ENCODE measurements at regions not wholly inside any gene's neighbourhood (a gene's known extent, or its start where the extent isn't known, plus 50 kb on each side); places are given as distances from the start of the nearest gene placed in this dataset.

DNA sequence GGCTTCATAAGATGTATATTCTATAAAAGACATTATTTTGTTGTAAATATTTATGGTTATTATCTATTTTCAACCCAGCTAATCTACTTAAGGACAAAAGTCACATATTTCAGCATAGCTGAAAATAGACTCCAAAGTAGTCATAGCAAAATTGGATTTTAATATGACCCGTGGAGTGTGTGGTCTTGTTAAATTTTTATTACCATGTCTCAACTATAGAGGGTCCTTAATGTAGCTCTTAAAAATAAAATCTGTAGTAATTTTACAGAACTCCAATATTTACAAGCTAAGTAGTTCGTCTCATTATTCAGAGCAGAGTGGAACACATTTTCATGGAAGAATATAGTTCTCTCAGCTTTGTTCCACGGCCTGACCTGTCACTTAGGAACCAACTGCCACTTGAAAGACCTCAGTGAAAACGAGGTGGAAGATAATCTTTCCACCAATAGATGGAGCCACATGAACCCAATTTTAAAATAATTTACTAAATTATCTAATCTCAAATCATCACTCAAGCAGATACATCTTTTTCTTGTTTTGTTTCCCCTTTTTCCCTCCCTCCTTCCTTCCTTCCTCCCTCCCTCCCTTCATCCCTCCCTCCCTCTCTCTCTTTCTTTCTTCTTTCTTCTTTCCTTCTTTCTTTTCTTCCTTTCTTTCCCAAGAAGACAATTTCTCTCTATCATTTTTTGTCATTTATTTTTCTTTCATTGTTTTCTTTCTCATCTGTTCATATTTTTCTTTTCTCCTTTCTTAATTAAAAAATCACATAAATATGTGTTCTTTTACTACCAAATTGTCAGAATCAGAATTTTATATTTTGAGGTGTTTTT lies 97.2 kb downstream of the CLDN1 start:
- no peak for DNase-seq (ENCODE audit: extremely low read depth in 1 of 4, low spot score in 3 of 4)

More for the DNA sequence above, 97.2 kb downstream of the CLDN1 start:
- in situ Hi-C loops (cut with MboI) = no loop called here
- POLR2A ChIA-PET = no interaction called here
- Histone ChIP-seq H3K9ac (ENCODE audit: insufficient read depth in 1 of 2, low read depth in 2 of 2, low read length in 2 of 2) (no peak overlapping the region), H4K20me1 (replicated peaks; ENCODE audit: control insufficient read depth, insufficient read depth, low read length) (no peaks in the 10 kb centered on the region), H2AFZ (ENCODE audit: low read depth, low read length) (no peak overlapping the region), H3K27ac (ENCODE audit: extremely low read depth, low read depth, low read length) (no peak overlapping the region), H3K79me2 (ENCODE audit: control insufficient read depth, insufficient read depth, low read length) (no peaks in the 10 kb centered on the region), H3K4me2 (ENCODE audit: insufficient read depth, low read length) (no peak overlapping the region), H3K9me3 (replicated peaks; ENCODE audit: control insufficient read depth, insufficient read depth, low read depth, low read length) (no peaks in the 10 kb centered on the region), H3K36me3 (ENCODE audit: control insufficient read depth, insufficient read depth, low read length) (no peaks in the 10 kb centered on the region), H3K27me3 (ENCODE audit: control insufficient read depth in 2 of 2, insufficient read depth in 2 of 2, low read length in 2 of 2) (no peaks in the 10 kb centered on the region), H3K4me1 (replicated peaks in 1 of 2; ENCODE audit: control insufficient read depth in 2 of 2, insufficient read depth in 2 of 2, low read length in 2 of 2) (no peaks in the 10 kb centered on the region), H3K9me1 (ENCODE audit: control insufficient read depth, insufficient read depth, low read length) (no peaks in the 10 kb centered on the region), H3K4me3 (no peak overlapping the region)
- no peak for FAIRE-seq
- CTCF ChIA-PET (ENCODE audit: low intra/inter-chr PET ratio) = no interaction called here
- ATAC-seq = no peak
- intact Hi-C loops (cut with micrococcal nuclease) = no loop called here
- no TSS peak for BruUV-seq (replicated peaks)
- TF ChIP-seq GABPB1 (CRISPR knock-in tag; IDR thresholded peaks at IDR 0.05) (no peak), MYC (IDR thresholded peaks at IDR 0.05; ENCODE audit: low read depth, low read length) (no peak), MYC (CRISPR knock-in tag; IDR thresholded peaks at IDR 0.05; ENCODE audit: borderline replicate concordance, low read depth) (no peak)
- TF ChIP-seq, protein P1, sequence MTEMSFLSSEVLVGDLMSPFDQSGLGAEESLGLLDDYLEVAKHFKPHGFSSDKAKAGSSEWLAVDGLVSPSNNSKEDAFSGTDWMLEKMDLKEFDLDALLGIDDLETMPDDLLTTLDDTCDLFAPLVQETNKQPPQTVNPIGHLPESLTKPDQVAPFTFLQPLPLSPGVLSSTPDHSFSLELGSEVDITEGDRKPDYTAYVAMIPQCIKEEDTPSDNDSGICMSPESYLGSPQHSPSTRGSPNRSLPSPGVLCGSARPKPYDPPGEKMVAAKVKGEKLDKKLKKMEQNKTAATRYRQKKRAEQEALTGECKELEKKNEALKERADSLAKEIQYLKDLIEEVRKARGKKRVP (CRISPR knock-in tag; IDR thresholded peaks at IDR 0.05) = no peak
- TF ChIP-seq, protein P2, sequence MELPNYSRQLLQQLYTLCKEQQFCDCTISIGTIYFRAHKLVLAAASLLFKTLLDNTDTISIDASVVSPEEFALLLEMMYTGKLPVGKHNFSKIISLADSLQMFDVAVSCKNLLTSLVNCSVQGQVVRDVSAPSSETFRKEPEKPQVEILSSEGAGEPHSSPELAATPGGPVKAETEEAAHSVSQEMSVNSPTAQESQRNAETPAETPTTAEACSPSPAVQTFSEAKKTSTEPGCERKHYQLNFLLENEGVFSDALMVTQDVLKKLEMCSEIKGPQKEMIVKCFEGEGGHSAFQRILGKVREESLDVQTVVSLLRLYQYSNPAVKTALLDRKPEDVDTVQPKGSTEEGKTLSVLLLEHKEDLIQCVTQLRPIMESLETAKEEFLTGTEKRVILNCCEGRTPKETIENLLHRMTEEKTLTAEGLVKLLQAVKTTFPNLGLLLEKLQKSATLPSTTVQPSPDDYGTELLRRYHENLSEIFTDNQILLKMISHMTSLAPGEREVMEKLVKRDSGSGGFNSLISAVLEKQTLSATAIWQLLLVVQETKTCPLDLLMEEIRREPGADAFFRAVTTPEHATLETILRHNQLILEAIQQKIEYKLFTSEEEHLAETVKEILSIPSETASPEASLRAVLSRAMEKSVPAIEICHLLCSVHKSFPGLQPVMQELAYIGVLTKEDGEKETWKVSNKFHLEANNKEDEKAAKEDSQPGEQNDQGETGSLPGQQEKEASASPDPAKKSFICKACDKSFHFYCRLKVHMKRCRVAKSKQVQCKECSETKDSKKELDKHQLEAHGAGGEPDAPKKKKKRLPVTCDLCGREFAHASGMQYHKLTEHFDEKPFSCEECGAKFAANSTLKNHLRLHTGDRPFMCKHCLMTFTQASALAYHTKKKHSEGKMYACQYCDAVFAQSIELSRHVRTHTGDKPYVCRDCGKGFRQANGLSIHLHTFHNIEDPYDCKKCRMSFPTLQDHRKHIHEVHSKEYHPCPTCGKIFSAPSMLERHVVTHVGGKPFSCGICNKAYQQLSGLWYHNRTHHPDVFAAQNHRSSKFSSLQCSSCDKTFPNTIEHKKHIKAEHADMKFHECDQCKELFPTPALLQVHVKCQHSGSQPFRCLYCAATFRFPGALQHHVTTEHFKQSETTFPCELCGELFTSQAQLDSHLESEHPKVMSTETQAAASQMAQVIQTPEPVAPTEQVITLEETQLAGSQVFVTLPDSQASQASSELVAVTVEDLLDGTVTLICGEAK (IDR thresholded peaks at IDR 0.05) = no peak
- TF ChIP-seq, protein P2 (CRISPR knock-in tag; IDR thresholded peaks at IDR 0.05) = no peak
- TF ChIP-seq, protein P3, sequence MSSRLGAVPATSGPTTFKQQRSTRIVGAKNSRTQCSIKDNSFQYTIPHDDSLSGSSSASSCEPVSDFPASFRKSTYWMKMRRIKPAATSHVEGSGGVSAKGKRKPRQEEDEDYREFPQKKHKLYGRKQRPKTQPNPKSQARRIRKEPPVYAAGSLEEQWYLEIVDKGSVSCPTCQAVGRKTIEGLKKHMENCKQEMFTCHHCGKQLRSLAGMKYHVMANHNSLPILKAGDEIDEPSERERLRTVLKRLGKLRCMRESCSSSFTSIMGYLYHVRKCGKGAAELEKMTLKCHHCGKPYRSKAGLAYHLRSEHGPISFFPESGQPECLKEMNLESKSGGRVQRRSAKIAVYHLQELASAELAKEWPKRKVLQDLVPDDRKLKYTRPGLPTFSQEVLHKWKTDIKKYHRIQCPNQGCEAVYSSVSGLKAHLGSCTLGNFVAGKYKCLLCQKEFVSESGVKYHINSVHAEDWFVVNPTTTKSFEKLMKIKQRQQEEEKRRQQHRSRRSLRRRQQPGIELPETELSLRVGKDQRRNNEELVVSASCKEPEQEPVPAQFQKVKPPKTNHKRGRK (tag; IDR thresholded peaks at IDR 0.05) = peak; percentile 15; the same call in 1 of the 2 replicates
- WGBS (ENCODE audit: insufficient coverage, low coverage, missing lambda C conversion rate) = 0% methylated on average over 4 of the region's 4 CpGs

Measured in K562 (cell line).